Kidney epithelial cell (primary cell): ENCODE measurements at regions not wholly inside any gene's neighbourhood (a gene's known extent, or its start where the extent isn't known, plus 50 kb on each side); places are given as distances from the start of the nearest gene placed in this dataset.

Experiments used
- DNase-seq: peaks from one replicate; pipeline ENCODE4 v3.0.0-alpha.2; 2010; ENCODE audit warnings: low read depth
- H3K27me3 ChIP-seq: 2 replicates; pipeline ENCODE4 v1.6.0; 2011; ENCODE audit warnings: low read length; ENCODE audit not compliant: control insufficient read depth, insufficient read depth
- H3K36me3 ChIP-seq: 2 replicates; pipeline ENCODE4 v1.5.1; 2011; ENCODE audit warnings: low read length; ENCODE audit not compliant: control insufficient read depth, insufficient read depth
- H3K4me3 ChIP-seq: 2 replicates; pipeline ENCODE4 v1.5.1; 2011; ENCODE audit warnings: low read depth, mild to moderate bottlenecking, control low read depth, low read length
- TF ChIP-seq, protein P1 (sequence below): IDR thresholded peaks from 2 replicates; pipeline ENCODE4 v1.5.1; 2011; ENCODE audit warnings: mild to moderate bottlenecking, moderate library complexity, low read length, control low read depth, inconsistent platforms; ENCODE audit not compliant: insufficient read depth, poor library complexity, severe bottlenecking

DNA sequence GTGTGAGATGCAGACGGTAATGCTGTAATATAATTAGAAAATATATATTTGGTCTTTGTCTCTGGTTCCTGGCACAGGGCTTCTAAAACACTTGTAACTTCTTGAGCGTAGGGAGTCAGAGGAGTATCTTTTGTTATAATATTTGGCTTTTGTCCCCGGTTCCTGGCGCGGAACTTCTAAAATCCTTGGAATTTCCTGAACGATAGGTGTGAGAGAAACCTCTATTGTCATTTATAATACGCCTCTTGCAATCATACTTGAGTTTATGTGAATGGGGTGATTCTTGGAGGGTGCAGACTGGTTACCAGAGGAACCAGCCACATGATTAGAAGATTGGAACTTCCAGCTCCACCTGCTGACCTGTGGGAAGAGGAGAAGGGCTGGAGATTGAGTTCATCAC is 54.1 kb upstream of the ZBED5 start:
- H3K4me3 ChIP-seq: no peak overlapping the region
- TF ChIP-seq, protein P1, sequence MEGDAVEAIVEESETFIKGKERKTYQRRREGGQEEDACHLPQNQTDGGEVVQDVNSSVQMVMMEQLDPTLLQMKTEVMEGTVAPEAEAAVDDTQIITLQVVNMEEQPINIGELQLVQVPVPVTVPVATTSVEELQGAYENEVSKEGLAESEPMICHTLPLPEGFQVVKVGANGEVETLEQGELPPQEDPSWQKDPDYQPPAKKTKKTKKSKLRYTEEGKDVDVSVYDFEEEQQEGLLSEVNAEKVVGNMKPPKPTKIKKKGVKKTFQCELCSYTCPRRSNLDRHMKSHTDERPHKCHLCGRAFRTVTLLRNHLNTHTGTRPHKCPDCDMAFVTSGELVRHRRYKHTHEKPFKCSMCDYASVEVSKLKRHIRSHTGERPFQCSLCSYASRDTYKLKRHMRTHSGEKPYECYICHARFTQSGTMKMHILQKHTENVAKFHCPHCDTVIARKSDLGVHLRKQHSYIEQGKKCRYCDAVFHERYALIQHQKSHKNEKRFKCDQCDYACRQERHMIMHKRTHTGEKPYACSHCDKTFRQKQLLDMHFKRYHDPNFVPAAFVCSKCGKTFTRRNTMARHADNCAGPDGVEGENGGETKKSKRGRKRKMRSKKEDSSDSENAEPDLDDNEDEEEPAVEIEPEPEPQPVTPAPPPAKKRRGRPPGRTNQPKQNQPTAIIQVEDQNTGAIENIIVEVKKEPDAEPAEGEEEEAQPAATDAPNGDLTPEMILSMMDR: no peak
- H3K36me3 ChIP-seq: no peaks in the 10 kb centered on the region
- H3K27me3 ChIP-seq: no peaks in the 10 kb centered on the region
- no peak for DNase-seq

DNA sequence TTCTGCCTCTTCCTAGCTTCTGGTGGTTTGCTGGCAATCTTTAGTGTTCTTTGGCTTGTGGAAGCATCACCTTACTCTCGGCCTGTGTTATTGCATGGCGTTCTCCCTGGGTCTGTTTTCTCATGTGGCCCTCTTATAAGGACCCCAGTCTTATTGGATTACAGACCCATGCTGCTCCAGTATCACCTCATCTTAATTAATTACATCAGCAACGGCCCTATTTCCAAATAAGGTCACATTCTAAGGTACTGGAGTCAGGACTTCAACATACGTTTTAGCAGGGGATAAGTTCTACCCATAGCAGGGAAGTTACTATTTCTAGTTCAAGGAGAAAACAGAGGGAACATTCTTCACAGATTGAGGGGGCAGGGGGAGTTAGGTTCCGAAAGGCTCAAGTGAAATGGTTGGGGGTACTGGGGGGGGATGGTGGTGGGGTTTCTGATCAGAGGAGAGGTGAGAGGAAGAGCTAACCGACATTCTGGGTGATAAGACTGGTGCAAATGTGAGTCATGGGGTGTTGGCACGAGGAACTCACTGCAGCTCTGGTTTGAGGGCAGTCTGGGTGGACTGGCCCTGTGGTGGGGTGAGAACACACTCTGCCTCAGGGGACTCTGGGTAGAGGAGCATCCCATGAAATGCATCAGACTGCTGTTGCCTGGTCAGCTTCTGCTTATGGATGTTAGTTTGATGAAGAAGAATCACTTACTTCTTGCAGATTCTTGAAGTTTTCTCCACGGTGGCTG is 51.5 kb upstream of the ZBED5 start:
- TF ChIP-seq, protein P1: no peak
- Histone ChIP-seq H3K4me3 (no peak overlapping the region), H3K27me3 (no peaks in the 10 kb centered on the region), H3K36me3 (no peaks in the 10 kb centered on the region)
- DNase-seq: no peak

DNA sequence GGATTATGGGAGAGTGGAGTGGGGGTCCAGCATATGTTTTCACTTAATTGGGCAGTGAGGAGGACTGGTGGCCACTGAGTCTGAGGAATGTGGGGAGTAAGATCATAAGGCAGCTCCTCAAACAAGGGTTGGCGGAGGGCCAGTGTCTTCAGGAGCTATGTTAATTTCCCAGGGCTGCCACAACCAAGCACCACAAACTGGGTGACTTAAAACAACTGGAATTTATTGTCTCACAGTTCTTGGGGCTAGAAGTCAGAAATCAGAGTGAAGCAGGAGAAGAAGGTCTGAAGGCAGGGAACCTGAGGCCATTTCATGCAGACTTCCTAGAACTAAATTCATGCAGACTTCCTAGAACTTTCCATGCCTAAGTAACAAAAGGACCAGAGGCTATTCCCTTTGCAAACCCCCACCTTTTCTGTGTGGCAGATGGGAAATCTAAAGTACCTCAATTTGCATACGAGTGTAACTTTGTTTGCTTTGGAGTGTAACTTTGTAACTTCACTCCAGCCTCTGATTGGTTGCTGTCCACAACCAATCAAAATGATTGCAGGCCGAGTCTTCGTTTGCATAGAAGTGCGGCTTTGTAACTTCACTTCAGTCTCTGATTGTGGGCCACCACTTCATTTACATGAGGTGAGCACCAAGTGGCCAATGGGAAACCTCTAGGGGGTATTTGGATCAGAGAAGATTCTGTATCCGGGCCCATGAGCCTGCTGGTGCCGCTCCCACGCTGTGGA is 50.5 kb upstream of the ZBED5 start:
- Histone ChIP-seq H3K4me3 (no peak overlapping the region), H3K36me3 (no peaks in the 10 kb centered on the region), H3K27me3 (no peaks in the 10 kb centered on the region)
- DNase-seq: peak; percentile 84
- TF ChIP-seq, protein P1: no peak
